K562 (cell line): ENCODE measurements at regions not wholly inside any gene's neighbourhood (a gene's known extent, or its start where the extent isn't known, plus 50 kb on each side); places are given as distances from the start of the nearest gene placed in this dataset.

ENCODE experiments used
- ATAC-seq: fragments of 200-7000 bp; cut with Tn5 transposase; 3 replicates; pipeline ENCODE4 v1.9.1; 2020; ENCODE audit warnings: moderate library complexity
- BruUV-seq: library from RNA; stranded (reverse); fragments of 400-500 nt; replicated peaks from 2 replicates; lab custom pipeline; 2021; lab: Mats Ljungman, UMichigan
- CTCF ChIA-PET: fragments of 300-600 bp; formaldehyde crosslinking; extraction: SDS; loops from one replicate; lab custom pipeline; 2021; ENCODE audit warnings: low intra/inter-chr PET ratio; lab: Yijun Ruan, JAX
- POLR2A ChIA-PET: fragments of 300-600, 350-650 bp; sonication (Branson Sonifier 250); formaldehyde crosslinking; extraction: SDS; loops from one replicate; lab custom pipeline; 2021; ENCODE audit warnings: antibody characterized with exemption, inconsistent platforms; lab: Yijun Ruan, JAX
- DNase-seq, 4 experiments: peaks; one replicate each; pipeline versions ENCODE4 v3.0.0 to v3.0.0-alpha.2; 2011 to 2018; ENCODE audit warnings: low spot score in 3 of 4, mixed read lengths in 3 of 4; ENCODE audit errors: extremely low read depth in 1 of 4
- FAIRE-seq: peaks from 2 replicates; lab custom pipeline; 2011; peaks lifted over from hg19 to GRCh38; lab: Jason Lieb, UNC
- H2AFZ ChIP-seq: 2 replicates; pipeline ENCODE4 v1.6.0; 2011; ENCODE audit warnings: low read depth, low read length, control low read depth, inconsistent platforms
- H3K27ac ChIP-seq: fragments of 200-600 bp; 3 replicates; pipeline ENCODE4 v1.8.0; 2011; ENCODE audit warnings: low read depth, mild to moderate bottlenecking, control low read depth, inconsistent platforms, low read length, moderate library complexity, mixed read lengths; ENCODE audit errors: extremely low read depth
- H3K27me3 ChIP-seq, 2 experiments: fragments of 300-600 bp in 1 of 2; 2 replicates in 1 of 2; 3 replicates in 1 of 2; pipeline versions ENCODE4 v1.6.0 to v1.8.0; 2011; ENCODE audit warnings: inconsistent platforms in 2 of 2, low read length in 2 of 2, mild to moderate bottlenecking in 1 of 2, mixed read lengths in 1 of 2, moderate library complexity in 1 of 2; ENCODE audit not compliant: control insufficient read depth in 2 of 2, insufficient read depth in 2 of 2
- H3K36me3 ChIP-seq: fragments of 300-600 bp; 3 replicates; pipeline ENCODE4 v1.8.0; 2011; ENCODE audit warnings: mild to moderate bottlenecking, low read length, inconsistent platforms; ENCODE audit not compliant: control insufficient read depth, insufficient read depth
- H3K4me1 ChIP-seq, 2 experiments: fragments of 200-600 bp in 1 of 2; replicated peaks in 1 of 2; 2 replicates in 1 of 2; 3 replicates in 1 of 2; pipeline versions ENCODE4 v1.5.1 to v1.8.0; 2011; ENCODE audit warnings: inconsistent platforms in 2 of 2, low read length in 2 of 2, mild to moderate bottlenecking in 1 of 2, mixed read lengths in 1 of 2, moderate library complexity in 1 of 2; ENCODE audit not compliant: control insufficient read depth in 2 of 2, insufficient read depth in 2 of 2
- H3K4me2 ChIP-seq: 2 replicates; pipeline ENCODE4 v1.6.1; 2011; ENCODE audit warnings: low read length, control low read depth, inconsistent platforms, mixed read lengths; ENCODE audit not compliant: insufficient read depth
- H3K4me3 ChIP-seq: fragments of 200-600 bp; sonication (generic), shearing (Covaris generic); 2 replicates; pipeline ENCODE4 v1.5.1; 2016; ENCODE audit warnings: control low read depth, inconsistent platforms
- H3K79me2 ChIP-seq: fragments of 200-600 bp; 3 replicates; pipeline ENCODE4 v1.8.0; 2011; ENCODE audit warnings: low read length, inconsistent platforms; ENCODE audit not compliant: control insufficient read depth, insufficient read depth
- H3K9ac ChIP-seq, 2 experiments: 2 replicates each; pipeline versions ENCODE4 v1.6.0 to v1.6.1; 2011; ENCODE audit warnings: low read depth in 2 of 2, low read length in 2 of 2, control low read depth in 1 of 2, inconsistent platforms in 1 of 2, mild to moderate bottlenecking in 1 of 2, mixed read lengths in 1 of 2; ENCODE audit not compliant: insufficient read depth in 1 of 2
- H3K9me1 ChIP-seq: one replicate; pipeline ENCODE4 v1.6.0; 2011; ENCODE audit warnings: inconsistent platforms, mild to moderate bottlenecking, low read length, moderate library complexity; ENCODE audit not compliant: control insufficient read depth, insufficient read depth
- H3K9me3 ChIP-seq: replicated peaks from 2 replicates; pipeline ENCODE4 v1.5.1; 2011; ENCODE audit warnings: low read depth, low read length, inconsistent platforms; ENCODE audit not compliant: control insufficient read depth, insufficient read depth
- H4K20me1 ChIP-seq: replicated peaks from 2 replicates; pipeline ENCODE4 v1.6.1; 2011; ENCODE audit warnings: low read length, inconsistent platforms, mixed read lengths; ENCODE audit not compliant: control insufficient read depth, insufficient read depth
- ADNP ChIP-seq: fragments of 200-800 bp; sonication (Bioruptor generic); IDR thresholded peaks from 2 replicates; pipeline ENCODE4 v1.6.1; 2016; ENCODE audit warnings: missing genetic modification characterization, missing compliant biosample characterization
- ASH1L ChIP-seq: fragments of 450-650 bp; IDR thresholded peaks from 2 replicates; pipeline ENCODE4 v1.6.1; 2018; ENCODE audit warnings: borderline replicate concordance, mild to moderate bottlenecking, low read depth; ENCODE audit not compliant: partially characterized antibody
- ERF ChIP-seq: fragments of 450-650 bp; formaldehyde crosslinking; IDR thresholded peaks from 2 replicates; pipeline ENCODE4 v1.4.0; 2020; ENCODE audit warnings: mild to moderate bottlenecking, mixed read lengths
- GABPB1 ChIP-seq: sonication (generic); formaldehyde crosslinking; IDR thresholded peaks from 2 replicates; pipeline ENCODE4 v1.8.0; 2022; ENCODE audit warnings: mild to moderate bottlenecking, missing genetic modification reagents
- NFRKB ChIP-seq: fragments of 450-650 bp; IDR thresholded peaks from 2 replicates; pipeline ENCODE4 v1.6.1; 2016; ENCODE audit warnings: low read depth
- SMAD2 ChIP-seq: fragments of 150-350 bp; IDR thresholded peaks from 2 replicates; pipeline ENCODE4 v1.6.1; 2014; ENCODE audit warnings: low read depth, mild to moderate bottlenecking, low read length
- SNIP1 ChIP-seq: fragments of 450-650 bp; IDR thresholded peaks from 2 replicates; pipeline ENCODE4 v1.7.1; 2017; ENCODE audit warnings: low read depth, mild to moderate bottlenecking
- ZNF121 ChIP-seq: sonication (generic); formaldehyde crosslinking; conservative IDR thresholded peaks from 2 replicates; pipeline ENCODE4 v1.8.0; 2022; ENCODE audit warnings: missing genetic modification reagents
- ZNF431 ChIP-seq: sonication (generic); formaldehyde crosslinking; IDR thresholded peaks from 2 replicates; pipeline ENCODE4 v1.8.0; 2022; ENCODE audit warnings: mild to moderate bottlenecking, missing genetic modification reagents
- ZNF589 ChIP-seq: fragments of 200-800 bp; sonication (Bioruptor generic); IDR thresholded peaks from 2 replicates; pipeline ENCODE4 v1.6.1; 2016; ENCODE audit warnings: low read depth, missing genetic modification characterization, missing compliant biosample characterization
- WGBS: fragments of 100-300 bp; shearing (Covaris generic); methylation state at CpG from one replicate; pipeline ENCODE4 v1.1.6; 2016; ENCODE audit warnings: low coverage, mixed read lengths; ENCODE audit not compliant: insufficient coverage; ENCODE audit errors: missing lambda C conversion rate; 5-methylcytosine and 5-hydroxymethylcytosine counted together
- in situ Hi-C: fragments of 300-500 bp; cut with MboI; formaldehyde crosslinking; loops from 4 replicates; pipeline ENCODE4 v1.15.0; 2018; ENCODE audit warnings: inconsistent platforms, mixed read lengths
- intact Hi-C: fragments of 100-400 bp; cut with micrococcal nuclease; formaldehyde crosslinking; loops from 2 replicates; pipeline ENCODE4 v1.14.2; 2022
- TF ChIP-seq, protein P1 (sequence below): sonication (generic); formaldehyde crosslinking; IDR thresholded peaks from 2 replicates; pipeline ENCODE4 v1.8.0; 2022; ENCODE audit warnings: mild to moderate bottlenecking, missing genetic modification reagents
- TF ChIP-seq, protein P2 (sequence below): sonication (generic); formaldehyde crosslinking; IDR thresholded peaks from 2 replicates; pipeline ENCODE4 v1.8.1; 2022; ENCODE audit warnings: missing genetic modification reagents

DNA sequence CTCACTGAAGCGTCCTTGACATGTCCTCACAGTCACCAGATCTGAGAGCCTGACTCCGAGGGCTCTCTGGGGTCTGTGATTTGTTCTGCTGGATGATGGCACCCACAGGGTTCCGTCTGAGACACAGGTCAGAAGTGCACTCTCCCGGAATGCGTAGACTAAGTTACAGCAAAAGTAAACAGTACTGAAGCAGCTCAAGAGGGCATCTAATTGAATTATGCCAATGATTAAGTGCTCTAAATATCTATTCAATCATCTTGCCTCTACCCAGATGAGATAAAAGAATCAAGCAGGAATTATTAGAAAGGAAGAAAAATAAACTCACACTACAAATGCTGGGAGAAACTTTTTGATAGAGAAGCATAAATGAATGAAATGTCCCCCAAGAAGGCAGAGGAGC lies 544.1 kb downstream of the SOX11 start:
- H3K36me3 ChIP-seq = no peaks in the 10 kb centered on the region
- intact Hi-C loops = no loop called here
- no peaks in the 10 kb centered on the region for H3K79me2 ChIP-seq
- POLR2A ChIA-PET = no interaction called here
- WGBS = 1% methylated on average over 5 of the region's 5 CpGs
- FAIRE-seq = no peak
- no peak for ATAC-seq
- TF ChIP-seq ADNP (tag) (no peak), ZNF121 (CRISPR knock-in tag) (no peak), ASH1L (no peak), ZNF589 (no peak), NFRKB (no peak), SMAD2 (no peak), ERF (no peak), GABPB1 (CRISPR knock-in tag) (no peak), SNIP1 (no peak), ZNF431 (CRISPR knock-in tag) (no peak)
- TF ChIP-seq, protein P1, sequence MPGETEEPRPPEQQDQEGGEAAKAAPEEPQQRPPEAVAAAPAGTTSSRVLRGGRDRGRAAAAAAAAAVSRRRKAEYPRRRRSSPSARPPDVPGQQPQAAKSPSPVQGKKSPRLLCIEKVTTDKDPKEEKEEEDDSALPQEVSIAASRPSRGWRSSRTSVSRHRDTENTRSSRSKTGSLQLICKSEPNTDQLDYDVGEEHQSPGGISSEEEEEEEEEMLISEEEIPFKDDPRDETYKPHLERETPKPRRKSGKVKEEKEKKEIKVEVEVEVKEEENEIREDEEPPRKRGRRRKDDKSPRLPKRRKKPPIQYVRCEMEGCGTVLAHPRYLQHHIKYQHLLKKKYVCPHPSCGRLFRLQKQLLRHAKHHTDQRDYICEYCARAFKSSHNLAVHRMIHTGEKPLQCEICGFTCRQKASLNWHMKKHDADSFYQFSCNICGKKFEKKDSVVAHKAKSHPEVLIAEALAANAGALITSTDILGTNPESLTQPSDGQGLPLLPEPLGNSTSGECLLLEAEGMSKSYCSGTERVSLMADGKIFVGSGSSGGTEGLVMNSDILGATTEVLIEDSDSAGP = no peak
- TF ChIP-seq, protein P2, sequence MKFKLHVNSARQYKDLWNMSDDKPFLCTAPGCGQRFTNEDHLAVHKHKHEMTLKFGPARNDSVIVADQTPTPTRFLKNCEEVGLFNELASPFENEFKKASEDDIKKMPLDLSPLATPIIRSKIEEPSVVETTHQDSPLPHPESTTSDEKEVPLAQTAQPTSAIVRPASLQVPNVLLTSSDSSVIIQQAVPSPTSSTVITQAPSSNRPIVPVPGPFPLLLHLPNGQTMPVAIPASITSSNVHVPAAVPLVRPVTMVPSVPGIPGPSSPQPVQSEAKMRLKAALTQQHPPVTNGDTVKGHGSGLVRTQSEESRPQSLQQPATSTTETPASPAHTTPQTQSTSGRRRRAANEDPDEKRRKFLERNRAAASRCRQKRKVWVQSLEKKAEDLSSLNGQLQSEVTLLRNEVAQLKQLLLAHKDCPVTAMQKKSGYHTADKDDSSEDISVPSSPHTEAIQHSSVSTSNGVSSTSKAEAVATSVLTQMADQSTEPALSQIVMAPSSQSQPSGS (CRISPR knock-in tag) = no peak
- TF ChIP-seq, all 486 proteins: peak for 0
- Histone ChIP-seq H3K9me3 (no peaks in the 10 kb centered on the region; the same call in 1 of the 2 replicates), H2AFZ (no peak overlapping the region), H3K27ac (no peak overlapping the region), H3K27me3 (no peaks in the 10 kb centered on the region), H3K4me1 (no peaks in the 10 kb centered on the region), H3K4me3 (no peak overlapping the region), H4K20me1 (no peaks in the 10 kb centered on the region), H3K9ac (no peak overlapping the region), H3K9me1 (no peaks in the 10 kb centered on the region), H3K4me2 (no peak overlapping the region)
- in situ Hi-C loops = no loop called here
- CTCF ChIA-PET = no interaction called here
- BruUV-seq = no TSS peak
- no peak for DNase-seq
